ENCODE measurements at regions not wholly inside any gene's neighbourhood (a gene's known extent, or its start where the extent isn't known, plus 50 kb on each side); places are given as distances from the start of the nearest gene placed in this dataset.

DNA sequence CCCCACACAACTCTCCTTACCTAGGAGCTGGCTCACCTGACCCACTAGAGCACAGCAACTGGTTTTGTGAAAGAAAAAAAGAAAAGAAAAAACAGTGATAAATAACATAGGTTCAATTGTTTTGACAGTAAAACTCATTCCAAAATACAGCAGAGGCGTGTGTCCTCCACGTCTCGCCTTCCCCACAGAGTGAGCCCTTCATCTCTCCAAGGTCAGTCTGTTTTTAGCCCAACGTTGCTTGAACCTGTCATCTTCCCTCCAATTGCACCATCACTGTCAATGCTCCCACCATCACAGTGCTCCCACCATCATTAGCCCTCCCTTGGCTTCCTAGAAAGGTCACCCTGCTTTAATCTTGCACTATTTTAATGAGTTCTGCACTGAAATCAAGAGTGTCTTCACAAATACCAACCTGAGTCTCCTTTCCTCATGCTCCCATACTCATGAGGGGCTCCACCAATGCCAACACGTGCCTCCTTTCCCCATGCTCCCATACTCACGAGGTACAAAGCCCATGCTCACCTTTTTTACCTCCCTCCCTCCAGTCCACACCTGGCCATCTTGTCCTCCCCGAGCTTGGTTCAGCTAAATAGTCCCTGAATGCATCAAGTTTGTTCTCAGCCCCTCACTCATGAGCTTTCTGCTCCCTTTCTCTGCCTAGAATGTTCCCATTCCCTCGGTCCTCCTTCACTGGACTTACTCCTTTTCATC lies 103.7 kb downstream of the IRS2 start:
- DNase-seq (no peak), ATAC-seq (ENCODE audit: poor library complexity) (no peak)
- no peak overlapping the region for H3K27ac ChIP-seq (ENCODE audit: low read depth in 1 of 2, low read length in 2 of 2)
- no peaks in the 10 kb centered on the region for H3K9me3 ChIP-seq (ENCODE audit: control insufficient read depth in 1 of 2, insufficient read depth in 1 of 2, low read length in 2 of 2)
- ChIA-PET POLR2A (no interaction called here), CTCF (no interaction called here)
- H3K36me3 ChIP-seq (ENCODE audit: insufficient read depth, low read length) = no peaks in the 10 kb centered on the region
- TF ChIP-seq, protein P1, sequence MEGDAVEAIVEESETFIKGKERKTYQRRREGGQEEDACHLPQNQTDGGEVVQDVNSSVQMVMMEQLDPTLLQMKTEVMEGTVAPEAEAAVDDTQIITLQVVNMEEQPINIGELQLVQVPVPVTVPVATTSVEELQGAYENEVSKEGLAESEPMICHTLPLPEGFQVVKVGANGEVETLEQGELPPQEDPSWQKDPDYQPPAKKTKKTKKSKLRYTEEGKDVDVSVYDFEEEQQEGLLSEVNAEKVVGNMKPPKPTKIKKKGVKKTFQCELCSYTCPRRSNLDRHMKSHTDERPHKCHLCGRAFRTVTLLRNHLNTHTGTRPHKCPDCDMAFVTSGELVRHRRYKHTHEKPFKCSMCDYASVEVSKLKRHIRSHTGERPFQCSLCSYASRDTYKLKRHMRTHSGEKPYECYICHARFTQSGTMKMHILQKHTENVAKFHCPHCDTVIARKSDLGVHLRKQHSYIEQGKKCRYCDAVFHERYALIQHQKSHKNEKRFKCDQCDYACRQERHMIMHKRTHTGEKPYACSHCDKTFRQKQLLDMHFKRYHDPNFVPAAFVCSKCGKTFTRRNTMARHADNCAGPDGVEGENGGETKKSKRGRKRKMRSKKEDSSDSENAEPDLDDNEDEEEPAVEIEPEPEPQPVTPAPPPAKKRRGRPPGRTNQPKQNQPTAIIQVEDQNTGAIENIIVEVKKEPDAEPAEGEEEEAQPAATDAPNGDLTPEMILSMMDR (IDR thresholded peaks at IDR 0.05) = no peak
- H3K4me3 ChIP-seq (ENCODE audit: low read length) = no peak overlapping the region
- H3K27ac Mint-ChIP-seq = no peak overlapping the region
- no peaks in the 10 kb centered on the region for H3K9me3 Mint-ChIP-seq
- peaks cover 20% of the 10 kb centered on the region for H3K27me3 Mint-ChIP-seq
- H3K4me1 Mint-ChIP-seq (ENCODE audit: low read depth) = no peaks in the 10 kb centered on the region
- intact Hi-C loops (cut with DNase I, micrococcal nuclease) = no loop called here
- H3K4me3 Mint-ChIP-seq = no peak overlapping the region
- peaks cover 0 to 4% of the 10 kb centered on the region in 2 experiments for H3K27me3 ChIP-seq (ENCODE audit: control insufficient read depth in 1 of 2, insufficient read depth in 2 of 2, low read length in 2 of 2)
- H3K36me3 Mint-ChIP-seq (ENCODE audit: low read depth) = no peaks in the 10 kb centered on the region
- no peaks in the 10 kb centered on the region for H3K4me1 ChIP-seq (ENCODE audit: insufficient read depth, low read length)

DNA sequence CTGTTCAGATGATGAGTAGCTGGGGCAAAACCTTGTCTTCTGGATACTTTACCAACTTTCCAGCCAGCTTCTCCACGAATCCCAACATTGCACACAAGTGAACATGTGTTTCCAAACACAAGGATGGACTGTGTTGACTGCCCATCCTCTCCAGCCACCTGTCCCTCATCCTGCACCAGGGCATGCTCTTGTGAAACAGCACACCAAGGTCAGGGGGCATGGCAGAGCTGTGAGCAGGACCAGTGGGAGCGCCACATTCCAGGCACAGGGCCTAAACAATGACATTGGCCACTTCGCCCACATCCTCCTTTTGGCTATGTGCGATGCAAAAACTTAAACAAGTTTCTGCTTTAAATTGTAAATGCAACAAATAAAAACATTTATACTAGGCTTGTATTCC lies 105.5 kb downstream of the IRS2 start:
- peaks cover 0 to 4% of the 10 kb centered on the region in 2 experiments for H3K27me3 ChIP-seq (ENCODE audit: control insufficient read depth in 1 of 2, insufficient read depth in 2 of 2, low read length in 2 of 2)
- ChIA-PET CTCF (interaction anchor here (1.3 kb wide), 1 partner anchor 11 kb away, joined by 3 read pairs; no protein-coding TSS in a partner anchor), POLR2A (no interaction called here)
- Mint-ChIP-seq H3K27ac (no peak overlapping the region), H3K4me1 (ENCODE audit: low read depth) (no peaks in the 10 kb centered on the region), H3K4me3 (no peak overlapping the region), H3K36me3 (ENCODE audit: low read depth) (no peaks in the 10 kb centered on the region), H3K27me3 (peaks cover 20% of the 10 kb centered on the region), H3K9me3 (no peaks in the 10 kb centered on the region)
- no peaks in the 10 kb centered on the region for H3K9me3 ChIP-seq (ENCODE audit: control insufficient read depth in 1 of 2, insufficient read depth in 1 of 2, low read length in 2 of 2)
- no peak overlapping the region for H3K4me3 ChIP-seq (ENCODE audit: low read length)
- no peak for ATAC-seq (ENCODE audit: poor library complexity)
- DNase-seq = no peak
- H3K27ac ChIP-seq (ENCODE audit: low read depth in 1 of 2, low read length in 2 of 2) = no peak overlapping the region
- TF ChIP-seq, protein P1 (IDR thresholded peaks at IDR 0.05) = no peak
- no peaks in the 10 kb centered on the region for H3K4me1 ChIP-seq (ENCODE audit: insufficient read depth, low read length)
- H3K36me3 ChIP-seq (ENCODE audit: insufficient read depth, low read length) = no peaks in the 10 kb centered on the region
- intact Hi-C loops (cut with DNase I, micrococcal nuclease) = no loop called here

DNA sequence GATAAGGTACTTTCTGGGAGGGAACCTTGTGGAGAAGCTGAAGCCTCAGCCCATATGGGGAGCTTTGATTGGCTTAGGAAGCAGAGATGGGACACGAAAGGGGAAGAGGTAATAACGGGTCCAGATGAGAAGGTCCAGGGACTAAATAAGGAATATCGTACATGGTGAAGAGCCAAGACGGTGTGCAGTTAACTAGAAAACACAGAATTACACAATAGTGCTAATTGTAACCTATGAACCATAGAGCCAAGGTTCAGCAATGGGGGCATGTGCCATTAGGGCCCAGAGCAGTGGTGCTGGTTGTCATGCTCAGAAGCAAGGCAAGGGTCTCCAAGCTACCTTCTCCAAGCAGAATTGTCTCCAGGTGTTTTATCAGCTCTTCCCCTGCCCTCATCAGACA lies 106.1 kb downstream of the IRS2 start:
- TF ChIP-seq, protein P1 (IDR thresholded peaks at IDR 0.05) = no peak
- Mint-ChIP-seq H3K4me1 (ENCODE audit: low read depth) (no peaks in the 10 kb centered on the region), H3K27ac (no peak overlapping the region), H3K36me3 (ENCODE audit: low read depth) (no peaks in the 10 kb centered on the region), H3K9me3 (no peaks in the 10 kb centered on the region), H3K4me3 (no peak overlapping the region), H3K27me3 (peaks cover 21% of the 10 kb centered on the region)
- H3K4me3 ChIP-seq (ENCODE audit: low read length) = no peak overlapping the region
- DNase-seq = no peak
- CTCF ChIA-PET = interaction anchor here (1.3 kb wide), 1 partner anchor 11 kb away, joined by 3 read pairs; no protein-coding TSS in a partner anchor
- POLR2A ChIA-PET = no interaction called here
- no peak overlapping the region for H3K27ac ChIP-seq (ENCODE audit: low read depth in 1 of 2, low read length in 2 of 2)
- ATAC-seq (ENCODE audit: poor library complexity) = no peak
- peaks cover 0 to 3% of the 10 kb centered on the region in 2 experiments for H3K27me3 ChIP-seq (ENCODE audit: control insufficient read depth in 1 of 2, insufficient read depth in 2 of 2, low read length in 2 of 2)
- H3K9me3 ChIP-seq (ENCODE audit: control insufficient read depth in 1 of 2, insufficient read depth in 1 of 2, low read length in 2 of 2) = no peaks in the 10 kb centered on the region
- no peaks in the 10 kb centered on the region for H3K36me3 ChIP-seq (ENCODE audit: insufficient read depth, low read length)
- intact Hi-C loops (cut with DNase I, micrococcal nuclease) = no loop called here
- H3K4me1 ChIP-seq (ENCODE audit: insufficient read depth, low read length) = no peaks in the 10 kb centered on the region

Measured in CD4-positive, alpha-beta T cell (primary cell).